ENCODE measurements at regions not wholly inside any gene's neighbourhood (a gene's known extent, or its start where the extent isn't known, plus 50 kb on each side); places are given as distances from the start of the nearest gene placed in this dataset.

- FAIRE-seq (no peak), ATAC-seq (no peak), DNase-seq (ENCODE audit: low read depth in 1 of 2, low spot score in 1 of 2) (no peak)
- Histone ChIP-seq H3K4me2 (no peak overlapping the region), H3K4me1 (no peaks in the 10 kb centered on the region), H3K9me3 (no peaks in the 10 kb centered on the region), H3K4me3 (no peak overlapping the region), H3K27ac (no peak overlapping the region)
- ChIA-PET CTCF (interaction anchor here (1.3 kb wide), 1 partner anchor 290 kb away, joined by 5 read pairs; no protein-coding TSS in a partner anchor), POLR2A (no interaction called here)
- 62% methylated on average over 6 of the region's 6 CpGs for WGBS (ENCODE audit: missing lambda C conversion rate)
- TF ChIP-seq ELK1 (IDR thresholded peaks at IDR 0.05; ENCODE audit: low read depth, low read length) (no peak), HES2 (IDR thresholded peaks at IDR 0.05) (no peak), ZC3H11A (IDR thresholded peaks at IDR 0.05) (no peak), MAZ (IDR thresholded peaks at IDR 0.05; ENCODE audit: borderline replicate concordance, low read depth, low read length) (no peak)
These were observed 282.1 kb downstream of the EN1 start for GRCh38 chr2:118565301-118565700.

GRCh38 chr2:118562144-118562543 lies 285.3 kb downstream of the EN1 start:
- no peak overlapping the region for H3K4me3 ChIP-seq
- no peaks in the 10 kb centered on the region for H3K9me3 ChIP-seq
- no peaks in the 10 kb centered on the region for H3K4me1 ChIP-seq
- H3K4me2 ChIP-seq: no peak overlapping the region
- ChIA-PET CTCF (interaction anchor here (1.6 kb wide), 1 partner anchor 293 kb away, joined by 3 read pairs; no protein-coding TSS in a partner anchor), POLR2A (no interaction called here)
- DNase-seq (ENCODE audit: low read depth in 1 of 2, low spot score in 1 of 2): no peak
- 54% methylated on average over 5 of the region's 5 CpGs for WGBS (ENCODE audit: missing lambda C conversion rate)
- no peak for FAIRE-seq
- TF ChIP-seq TP53 (CRISPR knock-in tag; IDR thresholded peaks at IDR 0.05) (no peak), HEYL (CRISPR knock-in tag; IDR thresholded peaks at IDR 0.05) (no peak), ATOH8 (CRISPR knock-in tag; IDR thresholded peaks at IDR 0.05; ENCODE audit: low read depth) (no peak), NFE2L2 (conservative IDR thresholded peaks at IDR 0.05; ENCODE audit: low read length) (no peak), SMC3 (IDR thresholded peaks at IDR 0.05) (no peak), ESRRA (IDR thresholded peaks at IDR 0.05; ENCODE audit: borderline replicate concordance, low read length) (no peak), HDAC2 (IDR thresholded peaks at IDR 0.05) (no peak), CTCF (IDR thresholded peaks at IDR 0.05) (no peak), ELK1 (IDR thresholded peaks at IDR 0.05; ENCODE audit: low read depth, low read length) (no peak), FOSL2 (IDR thresholded peaks at IDR 0.05) (no peak), FOSL2 (CRISPR knock-in tag; IDR thresholded peaks at IDR 0.05) (no peak), NR3C1 (IDR thresholded peaks at IDR 0.05) (no peak), FOXS1 (CRISPR knock-in tag; IDR thresholded peaks at IDR 0.05) (no peak), ZFP36 (IDR thresholded peaks at IDR 0.05; ENCODE audit: borderline replicate concordance, partially characterized antibody) (no peak)
- ATAC-seq: no peak
- no peak overlapping the region for H3K27ac ChIP-seq

DNA sequence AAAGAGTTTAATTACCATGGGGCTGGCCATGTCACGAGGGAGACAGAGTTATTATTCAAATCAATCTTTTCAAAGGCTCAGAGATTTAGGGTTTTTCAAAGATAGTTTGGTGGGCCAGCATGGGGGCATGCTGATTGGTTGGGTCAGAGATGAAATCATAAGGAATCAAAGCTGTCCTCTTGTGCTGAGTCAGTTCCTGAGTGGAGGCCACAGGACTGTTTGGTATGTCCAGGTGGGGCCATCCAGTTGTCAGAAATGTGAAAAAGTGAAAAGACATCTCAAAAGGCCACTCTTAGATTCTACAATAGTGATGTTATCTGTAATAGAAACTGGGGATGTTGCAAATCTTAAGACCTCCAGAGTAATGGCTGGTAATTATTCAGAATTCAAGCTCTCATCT lies 288.6 kb downstream of the EN1 start:
- no peak for ATAC-seq
- no peak for FAIRE-seq
- no peak overlapping the region for H3K27ac ChIP-seq
- 0% methylated on average over 1 of the region's 1 CpG for WGBS (ENCODE audit: missing lambda C conversion rate)
- H3K4me3 ChIP-seq: no peak overlapping the region
- no peaks in the 10 kb centered on the region for H3K4me1 ChIP-seq
- TF ChIP-seq RFX5 (IDR thresholded peaks at IDR 0.05): no peak
- H3K9me3 ChIP-seq: no peaks in the 10 kb centered on the region
- no peak overlapping the region for H3K4me2 ChIP-seq
- ChIA-PET POLR2A (no interaction called here), CTCF (interaction anchor here (2.3 kb wide), 1 partner anchor 297 kb away, joined by 7 read pairs; no protein-coding TSS in a partner anchor)
- DNase-seq (ENCODE audit: low read depth in 1 of 2, low spot score in 1 of 2): no peak
